PFSK-1 (cell line): ENCODE measurements at regions not wholly inside any gene's neighbourhood (a gene's known extent, or its start where the extent isn't known, plus 50 kb on each side); places are given as distances from the start of the nearest gene placed in this dataset.

Experiments used
- FOXP2 ChIP-seq: optimal IDR thresholded peaks from 2 replicates; pipeline ENCODE3; 2011; ENCODE audit warnings: borderline replicate concordance, control low read depth, inconsistent platforms; ENCODE audit not compliant: insufficient read depth; ENCODE audit errors: extremely low read length, extremely low read depth
- POLR2AphosphoS5 ChIP-seq: IDR thresholded peaks from 2 replicates; pipeline ENCODE4 v1.6.1; 2012; ENCODE audit warnings: low read depth, mild to moderate bottlenecking, control low read depth, low read length, moderate library complexity
- SIN3A ChIP-seq: IDR thresholded peaks from 2 replicates; pipeline ENCODE4 v1.6.1; 2012; ENCODE audit warnings: mild to moderate bottlenecking, low read length, moderate library complexity, borderline replicate concordance; ENCODE audit not compliant: insufficient read depth
- TAF1 ChIP-seq: IDR thresholded peaks from 2 replicates; pipeline ENCODE4 v1.6.1; 2012; ENCODE audit warnings: low read length, control low read depth, borderline replicate concordance; ENCODE audit not compliant: insufficient read depth
- TF ChIP-seq, protein P1 (sequence below), 2 experiments: IDR thresholded peaks; 2 replicates each; pipeline versions ENCODE4 v1.6.1 to v1.8.0; 2011 to 2012; ENCODE audit warnings: low read depth in 2 of 2, low read length in 2 of 2, control low read depth in 1 of 2, inconsistent platforms in 1 of 2, mild to moderate bottlenecking in 1 of 2, moderate library complexity in 1 of 2; ENCODE audit not compliant: insufficient read depth in 1 of 2

DNA sequence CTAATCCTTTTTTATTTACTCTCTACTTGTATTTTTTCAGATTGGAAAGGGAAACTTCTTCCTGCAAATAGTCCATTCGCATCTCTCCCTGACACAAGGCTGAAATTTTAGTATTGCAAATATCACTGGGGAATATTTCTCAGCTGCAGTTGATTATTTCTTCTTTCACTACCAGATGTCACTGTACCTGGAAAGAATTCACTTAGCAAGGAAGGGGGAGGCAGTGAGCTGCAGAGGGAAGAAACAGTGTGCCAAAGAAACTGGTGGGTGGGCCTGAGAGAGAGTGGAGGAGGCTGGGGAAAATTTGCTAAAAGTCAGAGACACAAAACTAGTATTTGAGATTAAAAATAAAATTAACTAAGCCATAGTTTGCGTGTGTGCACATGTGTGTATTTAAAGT is 142.3 kb upstream of the STT3B start:
- TF ChIP-seq FOXP2 = no peak
- TF ChIP-seq, protein P1, sequence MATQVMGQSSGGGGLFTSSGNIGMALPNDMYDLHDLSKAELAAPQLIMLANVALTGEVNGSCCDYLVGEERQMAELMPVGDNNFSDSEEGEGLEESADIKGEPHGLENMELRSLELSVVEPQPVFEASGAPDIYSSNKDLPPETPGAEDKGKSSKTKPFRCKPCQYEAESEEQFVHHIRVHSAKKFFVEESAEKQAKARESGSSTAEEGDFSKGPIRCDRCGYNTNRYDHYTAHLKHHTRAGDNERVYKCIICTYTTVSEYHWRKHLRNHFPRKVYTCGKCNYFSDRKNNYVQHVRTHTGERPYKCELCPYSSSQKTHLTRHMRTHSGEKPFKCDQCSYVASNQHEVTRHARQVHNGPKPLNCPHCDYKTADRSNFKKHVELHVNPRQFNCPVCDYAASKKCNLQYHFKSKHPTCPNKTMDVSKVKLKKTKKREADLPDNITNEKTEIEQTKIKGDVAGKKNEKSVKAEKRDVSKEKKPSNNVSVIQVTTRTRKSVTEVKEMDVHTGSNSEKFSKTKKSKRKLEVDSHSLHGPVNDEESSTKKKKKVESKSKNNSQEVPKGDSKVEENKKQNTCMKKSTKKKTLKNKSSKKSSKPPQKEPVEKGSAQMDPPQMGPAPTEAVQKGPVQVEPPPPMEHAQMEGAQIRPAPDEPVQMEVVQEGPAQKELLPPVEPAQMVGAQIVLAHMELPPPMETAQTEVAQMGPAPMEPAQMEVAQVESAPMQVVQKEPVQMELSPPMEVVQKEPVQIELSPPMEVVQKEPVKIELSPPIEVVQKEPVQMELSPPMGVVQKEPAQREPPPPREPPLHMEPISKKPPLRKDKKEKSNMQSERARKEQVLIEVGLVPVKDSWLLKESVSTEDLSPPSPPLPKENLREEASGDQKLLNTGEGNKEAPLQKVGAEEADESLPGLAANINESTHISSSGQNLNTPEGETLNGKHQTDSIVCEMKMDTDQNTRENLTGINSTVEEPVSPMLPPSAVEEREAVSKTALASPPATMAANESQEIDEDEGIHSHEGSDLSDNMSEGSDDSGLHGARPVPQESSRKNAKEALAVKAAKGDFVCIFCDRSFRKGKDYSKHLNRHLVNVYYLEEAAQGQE (IDR thresholded peaks at IDR 0.05; ENCODE audit: insufficient read depth in 1 of 2, low read depth in 2 of 2, low read length in 2 of 2) = no peak
- TF ChIP-seq SIN3A = no peak
- TF ChIP-seq TAF1 = no peak

DNA sequence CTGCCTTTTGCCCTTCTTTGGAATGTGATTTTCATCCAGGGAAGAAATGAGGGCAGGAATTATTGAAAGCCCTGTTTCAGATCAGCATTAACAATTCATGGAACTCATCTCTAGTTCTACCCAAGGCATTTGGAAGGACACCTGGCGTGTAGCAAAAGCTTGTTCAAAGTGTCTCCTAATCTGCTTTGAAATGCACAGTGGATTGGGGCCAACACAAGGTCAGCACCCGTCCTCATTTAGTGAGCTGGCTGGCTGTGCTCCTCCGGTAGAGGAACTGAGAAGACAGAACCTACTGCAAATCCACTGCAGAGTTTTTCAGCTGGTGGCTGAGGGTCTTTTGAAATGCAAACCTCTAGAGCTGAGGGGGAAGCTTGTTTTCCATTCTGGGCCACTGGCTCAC is 141.6 kb upstream of the STT3B start:
- TF ChIP-seq FOXP2 (no peak), TAF1 (no peak), POLR2AphosphoS5 (no peak), SIN3A (no peak)
- TF ChIP-seq, protein P1 (IDR thresholded peaks at IDR 0.05; ENCODE audit: insufficient read depth in 1 of 2, low read depth in 2 of 2, low read length in 2 of 2) = no peak

DNA sequence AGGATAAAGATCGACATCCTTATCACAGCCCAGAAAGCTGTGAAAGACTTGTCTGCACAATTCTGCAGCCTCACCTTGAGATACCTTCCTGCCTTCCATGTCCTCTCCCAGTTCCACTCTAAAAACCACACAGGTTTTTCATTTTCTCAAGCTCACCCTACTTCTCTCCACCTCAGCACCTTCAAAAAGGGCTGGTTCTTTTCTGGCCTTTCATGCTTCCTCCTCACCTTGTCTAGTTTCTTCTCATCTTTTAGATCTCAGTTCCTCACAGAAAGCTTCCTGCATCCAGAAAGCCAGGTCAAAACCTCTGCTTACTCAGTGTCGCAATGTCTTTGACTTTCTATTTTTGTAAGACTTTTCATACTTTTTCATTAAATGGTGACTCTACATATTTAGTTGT is 140.2 kb upstream of the STT3B start:
- TF ChIP-seq, protein P1 (IDR thresholded peaks at IDR 0.05; ENCODE audit: insufficient read depth in 1 of 2, low read depth in 2 of 2, low read length in 2 of 2) = no peak
- no peak for TF ChIP-seq TAF1
- no peak for TF ChIP-seq SIN3A
- no peak for TF ChIP-seq FOXP2
- TF ChIP-seq POLR2AphosphoS5 = no peak

DNA sequence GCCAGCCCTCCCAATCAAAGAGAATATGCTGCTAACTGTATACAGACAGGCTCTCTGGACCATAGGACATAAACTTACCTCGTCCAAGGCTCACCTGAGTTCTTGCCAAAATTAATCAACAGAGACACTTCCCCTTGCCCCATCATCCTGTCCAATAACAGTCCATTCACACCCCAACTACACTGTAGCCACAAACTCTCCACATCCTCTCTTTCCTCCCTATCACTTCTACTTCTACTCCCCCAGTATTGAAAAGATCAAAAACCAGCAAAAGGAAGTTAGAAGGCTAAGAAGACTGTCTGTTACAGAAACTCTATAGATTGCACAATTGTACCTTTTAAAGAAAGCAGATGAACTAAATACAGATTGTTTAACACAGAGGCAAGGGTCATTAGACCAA is 133.5 kb upstream of the STT3B start:
- TF ChIP-seq, protein P1 (IDR thresholded peaks at IDR 0.05; ENCODE audit: insufficient read depth in 1 of 2, low read depth in 2 of 2, low read length in 2 of 2) = no peak
- no peak for TF ChIP-seq SIN3A
- TF ChIP-seq TAF1 = no peak
- TF ChIP-seq POLR2AphosphoS5 = no peak
- TF ChIP-seq FOXP2 = no peak

DNA sequence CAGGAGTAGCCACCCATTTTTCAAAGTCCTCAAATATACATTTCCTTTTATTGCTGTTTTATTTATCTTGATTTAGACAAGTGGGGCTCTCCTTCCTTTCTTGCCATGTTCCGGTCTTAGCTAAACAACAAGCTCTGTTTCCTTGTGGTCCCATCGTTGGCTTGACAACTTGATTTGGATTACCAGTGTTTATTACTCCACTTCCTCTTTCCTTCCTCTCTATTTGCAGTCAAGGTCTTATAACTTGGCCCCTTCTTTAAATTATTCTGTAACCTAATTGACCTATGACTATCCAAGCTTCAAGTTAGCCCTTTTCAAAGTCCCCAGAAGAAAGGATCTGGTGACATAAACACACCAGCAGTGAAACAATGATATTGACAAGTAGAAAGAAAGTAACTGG is 130.6 kb upstream of the STT3B start:
- TF ChIP-seq TAF1 (no peak), SIN3A (no peak), FOXP2 (no peak), POLR2AphosphoS5 (no peak)
- TF ChIP-seq, protein P1 (IDR thresholded peaks at IDR 0.05; ENCODE audit: insufficient read depth in 1 of 2, low read depth in 2 of 2, low read length in 2 of 2) = no peak
